NCI-H226 (cell line): ENCODE measurements at regions not wholly inside any gene's neighbourhood (a gene's known extent, or its start where the extent isn't known, plus 50 kb on each side); places are given as distances from the start of the nearest gene placed in this dataset.
"Not testable (repeated sequence)": the region's sequence is repeated elsewhere in the genome, so short reads cannot be mapped to it uniquely, and the experiment has no call there.

Experiments
- DNase-seq: peaks from one replicate; pipeline ENCODE4 v3.0.0-alpha.2; 2015

DNA sequence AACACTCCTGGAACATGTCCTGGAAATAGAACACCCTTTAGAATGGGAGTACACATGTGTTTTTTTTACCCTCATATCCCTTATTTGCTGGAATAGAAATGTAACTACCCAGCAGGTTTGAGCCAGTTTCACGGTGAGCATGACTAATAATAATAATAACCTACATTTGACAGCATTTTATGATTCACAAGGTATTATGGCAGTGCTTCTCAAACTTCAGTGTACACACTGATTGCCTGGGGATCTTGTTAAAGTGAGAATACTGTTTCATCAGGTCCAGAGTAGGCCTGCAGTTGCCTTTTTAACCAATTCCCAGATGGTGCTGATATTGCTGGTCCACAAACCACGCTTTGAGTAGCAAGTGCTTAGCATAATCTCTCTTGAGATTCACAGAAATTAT, 63.9 kb downstream of the NFKBIZ start:
- DNase-seq: peak; percentile 10

DNA sequence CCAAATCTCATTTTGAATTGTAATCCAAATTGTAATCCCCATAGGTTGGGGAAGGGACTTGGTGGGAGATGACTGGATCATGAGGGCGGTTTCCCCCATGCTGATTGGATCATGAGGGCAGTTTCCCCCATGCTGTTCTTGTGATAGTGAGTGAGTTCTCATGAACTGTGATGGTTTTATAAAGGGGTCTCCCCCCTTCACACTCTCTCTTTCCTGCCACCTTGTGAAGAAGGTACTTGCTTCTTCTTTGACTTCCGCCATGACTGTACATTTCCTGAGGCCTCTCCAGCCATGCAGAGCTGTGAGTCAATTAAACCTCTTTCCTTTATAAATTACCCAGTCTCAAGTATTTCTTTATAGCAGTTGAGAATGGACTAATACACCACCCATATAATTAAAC, 68.4 kb downstream of the NFKBIZ start:
- not testable (repeated sequence) for DNase-seq

DNA sequence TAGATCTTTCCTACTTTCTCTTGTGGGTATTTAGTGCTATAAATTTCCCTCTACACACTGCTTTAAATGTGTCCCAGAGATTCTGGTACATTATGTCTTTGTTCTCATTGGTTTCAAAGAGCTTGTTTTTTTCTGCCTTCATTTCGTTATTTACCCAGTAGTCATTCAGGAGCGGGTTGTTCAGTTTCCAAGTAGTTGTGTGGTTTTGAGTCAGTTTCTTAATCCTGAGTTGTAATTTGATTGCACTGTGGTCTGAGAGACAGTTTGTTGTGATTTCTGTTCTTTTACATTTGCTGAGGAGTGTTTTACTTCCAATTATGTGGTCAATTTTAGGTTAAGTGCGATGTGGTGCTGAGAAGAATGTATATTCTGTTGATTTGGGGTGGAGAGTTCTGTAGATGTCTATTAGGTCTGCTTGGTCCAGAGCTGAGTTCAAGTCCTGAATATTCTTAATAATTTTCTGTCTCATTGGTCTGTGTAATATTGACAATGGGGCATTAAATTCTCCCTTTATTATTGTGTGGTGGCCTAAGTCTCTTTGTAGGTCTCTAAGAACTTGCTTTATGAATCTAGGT, 72.9 kb downstream of the NFKBIZ start:
- not testable (repeated sequence) for DNase-seq

DNA sequence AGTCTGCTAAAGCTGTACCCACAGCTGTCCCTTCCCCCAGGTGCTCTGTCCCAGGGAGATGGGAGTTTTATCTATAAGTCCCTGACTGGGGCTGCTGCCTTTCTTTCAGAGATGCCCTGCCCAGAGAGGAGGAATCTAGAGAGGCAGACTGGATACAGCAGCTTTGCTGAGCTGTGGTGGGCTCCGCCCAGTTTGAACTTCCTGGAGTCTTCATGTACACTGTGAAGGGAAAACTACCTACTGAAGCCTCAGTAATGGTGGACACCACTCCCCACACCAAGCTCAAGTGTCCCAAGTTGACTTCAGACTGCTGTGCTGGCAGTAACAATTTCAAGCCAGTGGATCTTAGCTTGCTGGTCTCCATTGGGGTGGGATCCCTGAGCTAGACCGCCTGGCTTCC, 75.3 kb downstream of the NFKBIZ start:
- DNase-seq: not testable (repeated sequence)

DNA sequence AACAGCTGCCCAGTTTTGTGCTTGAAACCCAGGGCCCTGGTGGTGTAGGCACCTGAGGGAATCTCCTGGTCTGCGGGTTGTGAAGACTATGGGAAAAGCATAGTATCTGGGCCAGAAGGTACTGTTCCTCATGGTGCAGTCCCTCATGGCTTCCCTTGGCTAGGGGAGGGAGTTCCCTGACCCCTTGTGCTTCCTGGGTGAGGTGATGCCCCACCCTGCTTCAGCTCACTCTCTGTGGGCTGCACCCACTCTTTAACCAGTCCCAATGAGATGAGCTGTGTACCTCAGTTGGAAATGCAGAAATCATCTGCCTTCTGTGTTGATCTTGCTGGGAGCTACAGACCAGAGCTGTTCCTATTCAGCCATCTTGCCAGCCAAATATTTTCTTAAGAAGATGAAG, 75.8 kb downstream of the NFKBIZ start:
- DNase-seq: not testable (repeated sequence)

DNA sequence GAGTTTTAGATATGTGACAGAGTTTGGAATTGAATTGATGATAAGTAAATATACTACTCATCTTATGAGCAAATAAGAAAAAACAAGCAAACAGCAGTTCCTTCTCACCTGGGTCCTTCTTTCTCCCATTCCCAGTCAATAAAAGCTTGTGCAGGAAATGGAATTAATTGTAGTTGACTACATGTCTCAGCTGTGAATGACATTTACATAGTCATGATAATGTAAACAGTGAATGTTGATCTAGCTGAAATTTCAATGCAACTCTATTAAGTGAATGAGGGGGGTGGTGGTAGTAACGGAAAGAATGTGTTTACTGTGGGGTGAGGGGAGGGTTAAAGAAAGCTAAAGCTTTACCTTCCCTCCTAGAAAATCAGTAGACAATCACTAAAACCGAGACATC, 76.2 kb downstream of the NFKBIZ start:
- DNase-seq: no peak

DNA sequence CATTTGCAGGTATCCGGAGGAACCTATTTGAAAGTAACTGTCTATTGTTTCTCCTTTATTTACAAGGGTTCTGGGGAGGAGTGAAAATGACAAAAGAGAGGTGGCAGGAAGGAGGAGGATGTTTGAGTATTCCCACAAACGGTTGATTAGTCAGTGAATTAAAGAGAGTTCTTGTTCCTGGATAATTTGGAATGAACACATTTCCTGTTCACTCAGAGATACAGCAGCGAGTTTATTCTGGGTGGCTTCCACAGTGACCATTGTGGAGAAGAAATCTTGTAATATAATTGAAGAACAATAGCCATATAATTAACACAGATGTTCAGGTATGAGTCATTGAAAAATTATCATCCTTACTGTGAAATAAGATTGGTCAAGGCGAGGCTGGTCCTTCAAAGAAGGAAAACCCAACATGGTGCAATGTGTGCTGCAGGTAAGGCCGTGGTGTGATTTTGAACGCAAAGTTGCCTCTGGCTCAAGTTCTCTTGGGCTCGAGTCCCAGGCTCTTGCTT, 77.3 kb downstream of the NFKBIZ start:
- no peak for DNase-seq

DNA sequence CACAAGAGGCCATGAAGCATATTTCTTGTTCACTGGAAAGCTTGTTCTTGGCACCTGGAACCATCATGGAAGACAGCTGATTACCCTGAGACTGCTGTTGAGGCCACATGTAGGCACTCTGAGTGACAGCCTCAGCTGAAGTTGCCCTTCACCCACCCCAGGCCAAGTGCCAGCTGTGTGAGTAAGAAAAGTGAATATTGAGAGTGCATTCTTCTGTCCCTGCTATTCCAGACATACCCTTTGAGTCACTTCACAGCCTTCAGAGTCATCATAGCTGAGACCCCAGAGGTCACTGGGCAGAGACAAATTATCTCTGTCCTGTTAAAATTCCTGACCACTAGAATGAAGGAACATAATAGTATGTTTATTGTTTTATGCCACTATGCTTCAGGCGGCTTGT, 79.6 kb downstream of the NFKBIZ start:
- DNase-seq: peak; percentile 22

DNA sequence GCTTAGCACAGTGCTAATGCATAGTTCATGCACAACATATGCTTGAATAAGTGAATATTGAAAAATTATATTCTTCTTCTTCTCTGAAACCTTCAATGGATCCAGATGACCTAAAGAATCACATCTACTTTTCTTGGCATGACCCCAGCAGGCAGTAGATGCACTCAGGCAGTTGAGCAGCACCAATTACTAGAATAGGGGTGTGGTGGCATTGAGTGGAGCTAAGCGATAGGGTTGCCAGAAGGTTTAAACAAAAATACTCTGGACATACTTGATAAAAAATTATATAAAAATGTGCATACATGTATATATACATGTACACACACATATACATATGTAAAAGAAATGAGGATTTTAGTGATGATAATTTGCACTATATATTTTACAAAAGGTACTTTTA, 81.8 kb downstream of the NFKBIZ start:
- no peak for DNase-seq

DNA sequence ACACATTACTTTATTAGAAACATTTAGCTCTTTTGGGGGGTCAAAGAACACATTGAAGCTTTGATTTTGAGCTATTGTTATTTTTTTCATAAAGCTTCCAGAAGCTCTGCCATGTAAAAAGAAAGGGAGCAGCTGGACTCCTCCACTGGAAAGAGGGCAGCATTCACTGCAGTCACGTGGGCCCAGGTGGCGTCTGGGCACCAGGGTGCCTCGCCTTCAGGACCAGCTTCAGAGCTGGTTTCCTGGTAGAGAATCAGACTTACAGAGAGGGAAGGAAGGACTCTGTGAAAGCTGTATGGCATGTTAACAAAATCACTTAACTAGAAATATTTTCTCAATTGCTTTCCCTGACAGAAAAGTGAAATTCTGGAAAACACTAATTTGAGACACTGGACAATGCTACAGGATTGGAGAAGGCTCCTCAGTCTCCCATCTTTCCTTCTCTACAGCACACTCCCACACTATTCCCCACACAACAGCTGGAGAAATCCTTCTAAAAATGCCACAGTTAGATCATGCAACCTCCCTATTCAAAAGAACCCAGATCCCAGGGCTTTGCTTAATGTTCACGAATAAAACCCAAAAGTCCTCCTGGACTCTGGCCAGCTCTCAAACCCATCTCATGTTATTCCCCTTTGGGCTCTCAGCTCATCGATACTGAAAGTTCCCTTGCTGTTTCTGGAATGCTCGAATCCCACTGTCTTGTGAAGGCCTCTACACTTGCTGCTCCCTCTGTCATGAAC, 83.2 kb downstream of the NFKBIZ start:
- no peak for DNase-seq

DNA sequence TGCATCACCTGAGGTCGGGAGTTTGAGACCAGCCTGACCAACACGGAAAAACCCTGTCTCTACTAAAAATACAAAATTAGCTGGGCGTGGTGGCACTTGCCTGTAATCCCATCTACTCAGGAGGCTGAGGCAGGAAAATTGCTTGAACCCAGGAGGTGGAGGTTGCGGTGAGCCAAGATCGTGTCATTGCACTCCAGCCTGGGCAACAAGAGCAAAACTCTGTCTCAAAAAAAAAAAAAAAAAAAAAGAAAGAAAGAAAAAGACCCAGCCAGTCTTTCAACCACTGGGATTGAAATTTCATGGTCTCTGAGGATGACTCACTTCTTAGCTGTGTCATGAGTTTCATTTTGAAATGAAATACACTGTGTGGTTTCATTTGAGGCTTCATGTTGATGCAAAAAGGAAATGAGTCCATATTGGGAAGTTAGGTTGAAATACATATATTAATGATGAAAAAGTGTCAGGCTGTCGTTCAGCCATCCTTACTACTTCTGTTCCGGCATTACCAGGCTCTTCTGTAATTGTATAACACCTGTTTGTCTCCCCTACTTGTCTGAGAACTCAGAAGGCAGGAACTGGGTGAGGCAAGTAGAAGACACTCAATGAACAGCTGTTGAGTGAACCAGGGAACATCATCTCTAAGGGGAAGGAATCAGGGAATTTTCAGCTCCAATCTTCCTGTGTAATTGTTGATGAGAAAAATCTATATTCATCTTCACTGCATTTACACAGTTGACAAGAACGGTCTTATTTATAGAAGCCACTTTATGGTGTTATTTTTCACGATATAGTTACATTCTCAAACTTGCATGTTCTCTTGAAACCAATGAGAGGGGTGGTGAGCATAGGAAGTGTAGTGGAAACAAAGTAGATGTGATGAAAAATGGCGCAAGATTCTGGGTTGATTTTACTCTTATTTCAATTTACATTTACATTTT, 87.4 kb downstream of the NFKBIZ start:
- peak; percentile 75 for DNase-seq

DNA sequence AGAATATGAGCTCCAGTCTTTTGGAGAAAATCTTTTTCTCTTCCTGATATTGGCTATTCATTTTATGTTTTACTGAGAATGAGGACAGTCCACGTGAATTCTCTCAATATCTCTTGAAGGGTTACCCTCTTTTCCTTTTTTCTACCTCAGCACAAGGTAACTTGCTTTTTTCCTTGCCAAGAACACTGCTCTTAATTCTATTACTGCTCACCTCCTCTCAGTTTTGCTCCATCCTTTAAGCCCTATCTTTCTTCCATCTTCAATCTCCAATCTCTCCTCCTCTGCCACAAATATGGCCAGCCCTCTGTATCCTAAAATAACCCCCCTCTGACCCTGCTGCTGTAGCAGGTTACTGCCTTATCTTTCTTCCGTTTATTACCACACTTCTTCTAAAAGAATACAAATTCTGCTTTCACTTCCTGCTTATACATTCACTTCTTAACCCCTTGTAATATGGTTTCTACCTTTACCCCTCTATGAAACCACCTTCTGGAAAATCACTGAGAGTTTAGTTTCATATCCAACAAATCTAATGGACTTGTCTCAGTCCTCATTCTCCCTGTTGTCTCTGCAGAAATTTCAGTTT, 89.0 kb downstream of the NFKBIZ start:
- DNase-seq: no peak

DNA sequence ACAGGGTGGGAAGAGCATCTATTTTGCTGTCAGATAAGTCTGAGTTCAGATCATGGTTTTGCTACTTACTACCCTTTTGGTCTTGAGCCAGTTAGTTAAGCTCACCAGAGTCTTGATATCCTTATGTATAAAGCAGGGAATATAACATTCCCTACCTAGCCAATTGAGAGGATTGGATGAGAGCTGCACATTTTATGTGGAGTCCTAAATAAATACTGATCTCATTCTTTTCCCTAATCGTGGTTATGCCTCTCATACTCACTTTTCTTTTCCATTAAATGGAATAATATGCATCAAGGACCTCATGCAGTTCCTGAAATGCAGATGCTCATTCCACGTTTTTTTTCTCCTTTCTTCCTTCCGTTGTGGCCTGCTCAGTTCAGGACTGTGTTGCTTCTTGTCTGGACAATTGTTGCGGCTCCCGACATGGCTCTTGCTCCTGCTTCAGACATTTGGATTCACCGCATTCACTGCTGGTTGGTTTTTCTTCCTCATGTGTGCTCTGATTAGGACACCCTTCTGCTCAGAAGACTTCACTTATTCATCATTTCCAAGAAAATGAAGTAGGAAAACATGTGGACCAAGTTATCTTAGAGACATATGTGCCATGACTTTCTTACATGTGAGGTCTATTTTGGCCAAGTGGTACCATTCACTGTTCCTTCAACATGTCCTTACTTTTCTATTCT, 90.2 kb downstream of the NFKBIZ start:
- DNase-seq: no peak

DNA sequence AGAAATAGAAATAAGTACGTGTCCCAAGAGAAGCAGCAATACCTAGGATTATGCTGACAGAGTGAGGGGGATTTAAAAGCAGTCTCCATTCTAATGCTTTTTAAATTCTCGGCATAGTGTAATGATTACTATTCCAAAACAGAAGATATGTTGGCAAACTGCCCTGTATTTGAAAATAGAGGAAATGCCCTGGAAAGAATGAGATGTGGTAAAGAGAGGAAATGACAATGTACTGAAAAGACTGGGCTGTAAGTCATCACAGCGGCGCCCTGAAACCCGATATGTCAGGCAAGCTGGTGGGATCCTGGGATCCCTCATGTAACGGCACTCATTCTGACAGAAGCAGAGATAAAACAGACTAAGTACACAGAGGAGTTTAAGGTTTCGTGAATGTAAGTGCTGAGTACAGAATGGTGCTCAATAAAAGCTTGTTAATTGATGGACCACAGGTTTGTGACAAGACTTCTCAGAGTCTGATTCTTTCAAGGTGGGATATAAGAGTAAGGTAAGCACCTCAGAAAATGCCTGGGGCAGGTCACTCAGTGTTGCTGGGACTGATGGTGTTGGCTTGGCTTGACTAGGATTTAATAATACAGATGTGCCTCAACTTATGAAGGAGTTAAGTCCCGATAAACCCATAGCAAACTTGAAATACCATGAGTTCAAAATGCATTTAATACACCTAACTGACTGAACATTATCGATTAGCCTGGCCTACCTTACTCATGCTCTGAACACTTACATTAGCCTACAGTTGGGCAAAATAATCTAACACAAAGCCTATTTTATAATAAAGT, 91.4 kb downstream of the NFKBIZ start:
- peak; percentile 92 for DNase-seq

DNA sequence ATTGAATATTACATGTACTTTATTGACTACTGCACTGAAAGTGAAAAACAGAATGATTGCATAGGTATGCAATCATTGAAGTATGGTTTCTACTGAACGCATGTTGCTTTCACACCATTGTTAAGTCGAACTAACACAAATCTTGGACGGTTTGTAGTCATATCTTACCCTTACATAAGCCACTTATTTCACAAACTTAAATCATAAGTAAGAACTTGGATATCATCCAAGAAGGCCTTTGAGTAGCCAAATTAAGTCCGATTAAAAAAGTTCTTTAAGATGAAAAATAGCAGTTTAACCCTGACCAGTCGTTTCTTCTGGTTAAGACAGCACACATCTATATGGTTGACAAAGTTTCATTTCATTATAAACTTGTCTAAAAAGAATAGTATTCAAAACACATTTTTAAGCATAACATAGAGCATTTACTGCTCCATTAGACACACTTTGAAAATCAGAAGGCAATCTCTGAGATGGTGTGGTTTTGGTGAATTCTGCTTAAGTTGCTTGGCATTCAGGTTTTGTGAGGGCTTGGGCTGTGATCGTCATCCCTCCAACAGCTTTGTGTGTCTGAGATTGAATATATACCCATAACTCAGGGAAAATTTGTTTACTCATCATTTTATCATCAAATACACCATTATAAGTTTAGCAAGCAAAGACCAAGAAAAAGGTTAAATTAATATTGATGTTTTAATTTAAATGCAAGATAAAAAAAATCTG, 92.2 kb downstream of the NFKBIZ start:
- DNase-seq: no peak

DNA sequence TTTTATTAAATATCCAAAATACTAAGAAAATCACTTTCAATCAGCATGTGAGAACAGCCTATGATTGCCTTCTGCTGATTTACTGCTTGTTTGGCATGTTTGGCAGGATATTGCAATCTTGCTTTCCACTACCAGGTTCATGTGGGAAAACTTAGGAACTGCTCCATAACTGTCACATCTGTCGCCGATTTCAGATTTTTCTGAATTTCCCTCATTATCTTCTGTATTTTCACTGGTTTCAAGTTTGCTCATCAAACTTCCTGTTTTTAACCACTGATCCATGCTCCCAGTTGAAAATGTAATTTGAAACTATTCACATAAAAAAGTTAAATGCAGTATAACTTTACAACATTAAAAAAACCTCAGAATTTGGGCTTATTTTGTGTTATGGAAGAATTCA, 93.0 kb downstream of the NFKBIZ start:
- no peak for DNase-seq

DNA sequence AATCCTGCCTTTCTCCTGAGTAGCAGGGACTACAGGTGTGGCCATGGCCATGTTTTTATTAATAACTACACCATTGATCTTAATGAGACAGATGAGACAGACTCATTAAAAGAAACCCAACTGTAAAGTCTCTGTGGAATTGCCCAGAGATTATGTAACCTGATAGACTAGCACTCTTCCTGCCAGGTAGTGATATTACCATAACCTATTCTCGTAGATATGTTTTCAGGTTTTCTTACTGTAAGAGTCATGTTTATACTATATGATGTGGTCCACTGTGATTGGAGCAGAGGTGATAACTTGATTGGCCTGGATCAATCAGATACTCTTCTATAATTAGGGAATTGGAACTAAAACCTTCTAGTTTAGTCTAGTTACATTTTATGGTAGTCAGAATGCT, 93.7 kb downstream of the NFKBIZ start:
- no peak for DNase-seq

DNA sequence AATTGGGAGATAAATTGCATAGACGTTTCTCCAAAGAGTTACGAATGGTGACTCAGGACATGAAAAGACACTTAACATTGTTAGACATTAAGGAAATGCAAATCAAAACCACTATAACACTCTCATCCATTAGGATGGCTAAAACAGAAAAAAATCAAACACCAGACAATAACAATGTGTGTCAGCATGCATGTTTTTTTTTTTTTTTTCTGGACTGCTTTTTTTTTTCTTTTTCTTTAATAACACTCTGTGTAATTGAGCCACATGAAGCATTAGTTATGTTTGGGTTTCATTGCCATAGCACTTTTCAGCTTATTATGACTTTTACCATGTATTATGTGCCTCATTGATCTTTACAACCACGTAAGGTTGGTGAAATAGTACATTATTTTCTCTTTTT, 95.0 kb downstream of the NFKBIZ start:
- no peak for DNase-seq

DNA sequence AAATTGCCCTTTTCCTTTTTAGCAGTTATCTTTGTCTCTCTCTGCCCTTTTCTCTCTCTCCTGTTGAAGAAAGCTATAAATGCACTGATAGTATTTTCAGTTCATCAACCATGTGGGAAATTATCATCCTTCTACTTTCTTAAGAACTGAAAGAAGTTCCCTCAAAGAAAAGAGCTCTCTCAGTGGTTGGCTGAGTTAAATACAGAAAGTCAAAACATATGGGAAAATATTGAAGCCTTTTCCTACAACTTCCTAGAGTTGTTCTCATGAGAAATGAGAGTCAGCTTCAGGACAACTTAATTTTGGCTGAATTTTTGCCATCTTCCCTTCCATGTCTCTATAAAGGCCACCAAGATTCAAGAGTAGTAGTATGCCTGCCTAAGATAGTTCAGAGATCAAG, 96.7 kb downstream of the NFKBIZ start:
- no peak for DNase-seq

DNA sequence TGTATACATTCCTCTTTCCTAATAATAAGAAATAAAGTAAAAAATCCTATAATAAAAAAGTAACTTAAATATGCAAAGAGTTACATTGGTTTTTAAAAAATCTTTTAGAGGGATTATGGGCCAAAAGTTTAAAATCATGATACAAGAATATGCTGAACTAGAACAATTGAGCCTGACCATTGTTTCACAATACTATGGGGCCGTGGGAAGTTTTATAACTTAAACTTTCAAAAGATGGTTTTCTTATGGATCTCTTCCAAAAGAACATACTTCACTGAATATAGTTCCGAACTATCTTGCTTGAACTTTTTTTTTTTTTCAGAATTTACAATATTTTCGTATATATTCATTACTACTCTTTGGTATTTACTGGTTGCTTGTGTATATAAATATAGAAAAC, 97.6 kb downstream of the NFKBIZ start:
- DNase-seq: no peak

DNA sequence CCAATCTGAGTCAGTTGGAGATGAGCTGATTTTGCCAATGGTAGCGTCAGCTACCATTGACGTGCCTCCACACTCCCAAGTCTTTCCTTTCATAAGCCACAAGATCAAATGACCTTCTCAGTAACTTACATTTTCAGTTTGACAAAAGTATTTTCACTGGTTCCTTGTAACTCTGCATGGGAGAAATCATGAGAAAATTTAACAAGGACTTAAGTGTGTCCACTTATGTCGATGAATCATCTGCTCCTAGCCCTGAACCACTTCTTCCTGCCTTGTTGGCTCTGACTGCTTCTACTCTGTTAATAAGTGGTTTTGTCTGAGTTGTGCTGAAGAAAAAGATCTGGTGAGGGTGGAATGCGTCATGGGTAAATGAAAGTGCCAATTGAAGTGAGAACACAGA, 101.2 kb downstream of the NFKBIZ start:
- DNase-seq: no peak
